Activated naive CD8-positive, alpha-beta T cell treated with anti-CD3 and anti-CD28 coated beads for 36 hours (primary cell): ENCODE measurements at regions not wholly inside any gene's neighbourhood (a gene's known extent, or its start where the extent isn't known, plus 50 kb on each side); places are given as distances from the start of the nearest gene placed in this dataset.
"Not testable (repeated sequence)": the region's sequence is repeated elsewhere in the genome, so short reads cannot be mapped to it uniquely, and the experiment has no call there.

ENCODE experiments used
- DNase-seq: peaks from one replicate; pipeline ENCODE4 v3.0.0; 2021
- H3K27ac Mint-ChIP-seq: one replicate; pipeline ENCODE4 v1.8.0; 2022; ENCODE audit warnings: mild to moderate bottlenecking, moderate library complexity, mixed read lengths
- H3K27me3 Mint-ChIP-seq: one replicate; pipeline ENCODE4 v1.8.0; 2022; ENCODE audit warnings: mild to moderate bottlenecking, mixed read lengths
- H3K36me3 Mint-ChIP-seq: one replicate; pipeline ENCODE4 v1.8.0; 2021; ENCODE audit warnings: mild to moderate bottlenecking, mixed read lengths
- H3K4me1 Mint-ChIP-seq: one replicate; pipeline ENCODE4 v1.8.0; 2021; ENCODE audit warnings: mixed read lengths
- H3K4me3 Mint-ChIP-seq: one replicate; pipeline ENCODE4 v1.8.0; 2022; ENCODE audit warnings: mild to moderate bottlenecking, moderate library complexity, mixed read lengths
- H3K9me3 Mint-ChIP-seq: one replicate; pipeline ENCODE4 v1.8.0; 2022; ENCODE audit warnings: mixed read lengths

- Mint-ChIP-seq H3K4me1 (peaks cover 10% of the 10 kb centered on the region), H3K4me3 (no peak overlapping the region), H3K9me3 (peaks cover 9% of the 10 kb centered on the region), H3K36me3 (no peaks in the 10 kb centered on the region), H3K27ac (no peak overlapping the region), H3K27me3 (no peaks in the 10 kb centered on the region)
- DNase-seq, result no peak
Measured at GRCh38 chr4:152052451-152053057, 291.7 kb upstream of the GATB start.

- H3K4me3 Mint-ChIP-seq, H3K36me3 Mint-ChIP-seq, H3K27ac Mint-ChIP-seq, H3K27me3 Mint-ChIP-seq, DNase-seq, H3K9me3 Mint-ChIP-seq: not testable (repeated sequence)
- H3K4me1 Mint-ChIP-seq, result peaks cover 10% of the 10 kb centered on the region
Measured at GRCh38 chr4:152051332-152051731, 290.5 kb upstream of the GATB start.

GRCh38 chr4:152050106-152050505 is 289.3 kb upstream of the GATB start:
- Mint-ChIP-seq H3K27ac (no peak overlapping the region), H3K36me3 (no peaks in the 10 kb centered on the region), H3K9me3 (peaks cover 2% of the 10 kb centered on the region), H3K4me1 (peaks cover 12% of the 10 kb centered on the region), H3K27me3 (no peaks in the 10 kb centered on the region), H3K4me3 (no peak overlapping the region)
- DNase-seq, result no peak

GRCh38 chr4:152047451-152047850 is 286.6 kb upstream of the GATB start:
- H3K27ac Mint-ChIP-seq, result no peak overlapping the region
- no peaks in the 10 kb centered on the region for H3K27me3 Mint-ChIP-seq

GRCh38 chr4:152045807-152046571 is 285.2 kb upstream of the GATB start:
- H3K27me3 Mint-ChIP-seq, result no peaks in the 10 kb centered on the region
- peaks cover 2% of the 10 kb centered on the region for H3K36me3 Mint-ChIP-seq
- peak; percentile 4 for DNase-seq
- H3K9me3 Mint-ChIP-seq, result peaks cover 13% of the 10 kb centered on the region
- no peak overlapping the region for H3K27ac Mint-ChIP-seq
- peaks cover 3% of the 10 kb centered on the region for H3K4me1 Mint-ChIP-seq
- H3K4me3 Mint-ChIP-seq, result no peak overlapping the region

More at GRCh38 chr4:152047451-152047850, 286.6 kb upstream of the GATB start:
- Mint-ChIP-seq H3K36me3 (peaks cover 2% of the 10 kb centered on the region), H3K4me1 (peaks cover 5% of the 10 kb centered on the region), H3K4me3 (no peak overlapping the region), H3K9me3 (peaks cover 13% of the 10 kb centered on the region)
- no peak for DNase-seq

GRCh38 chr4:152045449-152045806 is 284.6 kb upstream of the GATB start:
- H3K9me3 Mint-ChIP-seq, result peaks cover 13% of the 10 kb centered on the region
- peaks cover 3% of the 10 kb centered on the region for H3K4me1 Mint-ChIP-seq
- no peaks in the 10 kb centered on the region for H3K27me3 Mint-ChIP-seq
- no peak for DNase-seq
- H3K36me3 Mint-ChIP-seq, result peaks cover 2% of the 10 kb centered on the region
- H3K4me3 Mint-ChIP-seq, result no peak overlapping the region
- H3K27ac Mint-ChIP-seq, result no peak overlapping the region

GRCh38 chr4:152044331-152045036 is 283.7 kb upstream of the GATB start:
- Mint-ChIP-seq H3K27ac (no peak overlapping the region), H3K36me3 (peaks cover 2% of the 10 kb centered on the region), H3K4me1 (peaks cover 2% of the 10 kb centered on the region), H3K27me3 (no peaks in the 10 kb centered on the region), H3K9me3 (peaks cover 13% of the 10 kb centered on the region), H3K4me3 (no peak overlapping the region)
- no peak for DNase-seq

GRCh38 chr4:152041295-152041694 is 280.5 kb upstream of the GATB start:
- H3K27ac Mint-ChIP-seq, result no peak overlapping the region
- peaks cover 2% of the 10 kb centered on the region for H3K36me3 Mint-ChIP-seq
- H3K4me3 Mint-ChIP-seq, result no peak overlapping the region
- peaks cover 11% of the 10 kb centered on the region for H3K9me3 Mint-ChIP-seq
- DNase-seq, result no peak
- peaks cover 4% of the 10 kb centered on the region for H3K4me1 Mint-ChIP-seq
- H3K27me3 Mint-ChIP-seq, result no peaks in the 10 kb centered on the region

- no peak for DNase-seq
- peaks cover 5% of the 10 kb centered on the region for H3K4me1 Mint-ChIP-seq
- H3K36me3 Mint-ChIP-seq, result peaks cover 2% of the 10 kb centered on the region
- no peak overlapping the region for H3K27ac Mint-ChIP-seq
- peaks cover 11% of the 10 kb centered on the region for H3K9me3 Mint-ChIP-seq
- H3K27me3 Mint-ChIP-seq, result no peaks in the 10 kb centered on the region
- no peak overlapping the region for H3K4me3 Mint-ChIP-seq
Measured at GRCh38 chr4:152039691-152040090, 278.9 kb upstream of the GATB start.

GRCh38 chr4:152039023-152039481 is 278.2 kb upstream of the GATB start:
- DNase-seq, result no peak

GRCh38 chr4:152038238-152038637 is 277.4 kb upstream of the GATB start:
- DNase-seq, result no peak
- Mint-ChIP-seq H3K4me3 (no peak overlapping the region), H3K27me3 (no peaks in the 10 kb centered on the region), H3K4me1 (peaks cover 5% of the 10 kb centered on the region), H3K27ac (no peak overlapping the region), H3K36me3 (no peaks in the 10 kb centered on the region), H3K9me3 (peaks cover 5% of the 10 kb centered on the region)

More at GRCh38 chr4:152039023-152039481, 278.2 kb upstream of the GATB start:
- Mint-ChIP-seq H3K4me1 (peaks cover 5% of the 10 kb centered on the region), H3K36me3 (peaks cover 2% of the 10 kb centered on the region), H3K4me3 (no peak overlapping the region), H3K27ac (no peak overlapping the region), H3K9me3 (peaks cover 11% of the 10 kb centered on the region), H3K27me3 (no peaks in the 10 kb centered on the region)

GRCh38 chr4:152037435-152037834 is 276.6 kb upstream of the GATB start:
- no peak for DNase-seq
- H3K27me3 Mint-ChIP-seq, result no peaks in the 10 kb centered on the region
- H3K4me3 Mint-ChIP-seq, result no peak overlapping the region
- no peaks in the 10 kb centered on the region for H3K9me3 Mint-ChIP-seq
- no peak overlapping the region for H3K27ac Mint-ChIP-seq
- peaks cover 5% of the 10 kb centered on the region for H3K4me1 Mint-ChIP-seq
- H3K36me3 Mint-ChIP-seq, result no peaks in the 10 kb centered on the region

- no peaks in the 10 kb centered on the region for H3K27me3 Mint-ChIP-seq
- H3K9me3 Mint-ChIP-seq, result no peaks in the 10 kb centered on the region
- H3K36me3 Mint-ChIP-seq, result no peaks in the 10 kb centered on the region
- H3K4me3 Mint-ChIP-seq, result no peak overlapping the region
- no peak overlapping the region for H3K27ac Mint-ChIP-seq
- DNase-seq, result no peak
- peaks cover 5% of the 10 kb centered on the region for H3K4me1 Mint-ChIP-seq
Measured at GRCh38 chr4:152033621-152034020, 272.8 kb upstream of the GATB start.

- no peak overlapping the region for H3K27ac Mint-ChIP-seq
- peaks cover 5% of the 10 kb centered on the region for H3K4me1 Mint-ChIP-seq
- no peaks in the 10 kb centered on the region for H3K9me3 Mint-ChIP-seq
- H3K4me3 Mint-ChIP-seq, result no peak overlapping the region
- H3K36me3 Mint-ChIP-seq, result no peaks in the 10 kb centered on the region
- DNase-seq, result no peak
- no peaks in the 10 kb centered on the region for H3K27me3 Mint-ChIP-seq
Measured at GRCh38 chr4:152032722-152033131, 271.9 kb upstream of the GATB start.

GRCh38 chr4:152029631-152030030 is 268.8 kb upstream of the GATB start:
- H3K4me3 Mint-ChIP-seq, result no peak overlapping the region
- DNase-seq, result no peak
- no peaks in the 10 kb centered on the region for H3K36me3 Mint-ChIP-seq
- no peak overlapping the region for H3K27ac Mint-ChIP-seq
- no peaks in the 10 kb centered on the region for H3K27me3 Mint-ChIP-seq
- H3K4me1 Mint-ChIP-seq, result no peaks in the 10 kb centered on the region
- H3K9me3 Mint-ChIP-seq, result no peaks in the 10 kb centered on the region
